ENCODE measurements at regions not wholly inside any gene's neighbourhood (a gene's known extent, or its start where the extent isn't known, plus 50 kb on each side); places are given as distances from the start of the nearest gene placed in this dataset.

GRCh38 chr2:16050908-16051489, 110.6 kb downstream of the MYCN start:
- Mint-ChIP-seq H3K27ac (ENCODE audit: unreplicated experiment) (peak overlapping the region; percentile 72), H3K27me3 (ENCODE audit: low read depth) (no peaks in the 10 kb centered on the region), H3K4me1 (peaks cover 29% of the 10 kb centered on the region), H3K36me3 (ENCODE audit: low read depth) (no peaks in the 10 kb centered on the region), H3K9me3 (peaks cover 5% of the 10 kb centered on the region), H3K4me3 (no peak overlapping the region)
- DNase-seq (ENCODE audit: low read depth, low spot score), result no peak
- TF ChIP-seq CTCF (conservative IDR thresholded peaks at IDR 0.05), result no peak

- Mint-ChIP-seq H3K4me1 (peaks cover 23% of the 10 kb centered on the region), H3K27ac (ENCODE audit: unreplicated experiment) (no peak overlapping the region)
- TF ChIP-seq CTCF (conservative IDR thresholded peaks at IDR 0.05), result no peak
These were observed 110.0 kb downstream of the MYCN start for GRCh38 chr2:16050261-16050907.

GRCh38 chr2:16049406-16049805, 109.1 kb downstream of the MYCN start:
- Mint-ChIP-seq H3K4me1 (peaks cover 23% of the 10 kb centered on the region), H3K27me3 (ENCODE audit: low read depth) (no peaks in the 10 kb centered on the region), H3K36me3 (ENCODE audit: low read depth) (no peaks in the 10 kb centered on the region), H3K4me3 (no peak overlapping the region), H3K27ac (ENCODE audit: unreplicated experiment) (no peak overlapping the region), H3K9me3 (peaks cover 5% of the 10 kb centered on the region)
- TF ChIP-seq CTCF (conservative IDR thresholded peaks at IDR 0.05), result no peak
- DNase-seq (ENCODE audit: low read depth, low spot score), result no peak

More at GRCh38 chr2:16050261-16050907, 110.0 kb downstream of the MYCN start:
- peaks cover 5% of the 10 kb centered on the region for H3K9me3 Mint-ChIP-seq
- DNase-seq (ENCODE audit: low read depth, low spot score), result no peak
- no peaks in the 10 kb centered on the region for H3K27me3 Mint-ChIP-seq (ENCODE audit: low read depth)
- no peak overlapping the region for H3K4me3 Mint-ChIP-seq
- no peaks in the 10 kb centered on the region for H3K36me3 Mint-ChIP-seq (ENCODE audit: low read depth)

GRCh38 chr2:16048466-16048865, 108.1 kb downstream of the MYCN start:
- no peaks in the 10 kb centered on the region for H3K36me3 Mint-ChIP-seq (ENCODE audit: low read depth)
- TF ChIP-seq CTCF (conservative IDR thresholded peaks at IDR 0.05), result no peak
- DNase-seq (ENCODE audit: low read depth, low spot score), result no peak
- no peaks in the 10 kb centered on the region for H3K27me3 Mint-ChIP-seq (ENCODE audit: low read depth)
- H3K4me3 Mint-ChIP-seq, result no peak overlapping the region
- H3K9me3 Mint-ChIP-seq, result peaks cover 5% of the 10 kb centered on the region
- peaks cover 23% of the 10 kb centered on the region for H3K4me1 Mint-ChIP-seq
- H3K27ac Mint-ChIP-seq (ENCODE audit: unreplicated experiment), result no peak overlapping the region

- Mint-ChIP-seq H3K27me3 (ENCODE audit: low read depth) (no peaks in the 10 kb centered on the region), H3K9me3 (peaks cover 5% of the 10 kb centered on the region), H3K27ac (ENCODE audit: unreplicated experiment) (no peak overlapping the region), H3K4me3 (no peak overlapping the region), H3K4me1 (peaks cover 23% of the 10 kb centered on the region), H3K36me3 (ENCODE audit: low read depth) (no peaks in the 10 kb centered on the region)
- DNase-seq (ENCODE audit: low read depth, low spot score), result no peak
- no peak for TF ChIP-seq CTCF (conservative IDR thresholded peaks at IDR 0.05)
These were observed 107.4 kb downstream of the MYCN start for GRCh38 chr2:16047701-16048100.

Measured in neural crest cell (in vitro differentiated cells).